ENCODE measurements at regions not wholly inside any gene's neighbourhood (a gene's known extent, or its start where the extent isn't known, plus 50 kb on each side); places are given as distances from the start of the nearest gene placed in this dataset.

- no peak for TF ChIP-seq CTCF (IDR thresholded peaks at IDR 0.05; ENCODE audit: low read depth, low read length, missing control alignments)
- no peak for DNase-seq (ENCODE audit: extremely low read depth, low read depth)
- no peak overlapping the region for H3K4me3 ChIP-seq (replicated peaks; ENCODE audit: low read depth, low read length)
Observed at GRCh38 chr22:47548953-47549740, 786.7 kb downstream of the TBC1D22A start.

- TF ChIP-seq CTCF (IDR thresholded peaks at IDR 0.05; ENCODE audit: low read depth, low read length, missing control alignments), result no peak
- H3K4me3 ChIP-seq (replicated peaks; ENCODE audit: low read depth, low read length), result no peak overlapping the region
- DNase-seq (ENCODE audit: extremely low read depth, low read depth), result no peak
Observed at GRCh38 chr22:47547881-47548650, 785.6 kb downstream of the TBC1D22A start.

GRCh38 chr22:47547239-47547661, 784.8 kb downstream of the TBC1D22A start:
- no peak overlapping the region for H3K4me3 ChIP-seq (replicated peaks; ENCODE audit: low read depth, low read length)
- no peak for DNase-seq (ENCODE audit: extremely low read depth, low read depth)
- TF ChIP-seq CTCF (IDR thresholded peaks at IDR 0.05; ENCODE audit: low read depth, low read length, missing control alignments), result no peak

GRCh38 chr22:47544696-47545095, 782.2 kb downstream of the TBC1D22A start:
- no peak for DNase-seq (ENCODE audit: extremely low read depth, low read depth)
- TF ChIP-seq CTCF (IDR thresholded peaks at IDR 0.05; ENCODE audit: low read depth, low read length, missing control alignments), result no peak
- H3K4me3 ChIP-seq (replicated peaks; ENCODE audit: low read depth, low read length), result no peak overlapping the region

- H3K4me3 ChIP-seq (replicated peaks; ENCODE audit: low read depth, low read length), result no peak overlapping the region
- DNase-seq (ENCODE audit: extremely low read depth, low read depth), result no peak
- no peak for TF ChIP-seq CTCF (IDR thresholded peaks at IDR 0.05; ENCODE audit: low read depth, low read length, missing control alignments)
Observed at GRCh38 chr22:47543447-47543846, 781.0 kb downstream of the TBC1D22A start.

- no peak for TF ChIP-seq CTCF (IDR thresholded peaks at IDR 0.05; ENCODE audit: low read depth, low read length, missing control alignments)
- no peak for DNase-seq (ENCODE audit: extremely low read depth, low read depth)
- H3K4me3 ChIP-seq (replicated peaks; ENCODE audit: low read depth, low read length), result no peak overlapping the region
Observed at GRCh38 chr22:47540011-47540410, 777.6 kb downstream of the TBC1D22A start.
